ENCODE measurements at regions not wholly inside any gene's neighbourhood (a gene's known extent, or its start where the extent isn't known, plus 50 kb on each side); places are given as distances from the start of the nearest gene placed in this dataset.

DNA sequence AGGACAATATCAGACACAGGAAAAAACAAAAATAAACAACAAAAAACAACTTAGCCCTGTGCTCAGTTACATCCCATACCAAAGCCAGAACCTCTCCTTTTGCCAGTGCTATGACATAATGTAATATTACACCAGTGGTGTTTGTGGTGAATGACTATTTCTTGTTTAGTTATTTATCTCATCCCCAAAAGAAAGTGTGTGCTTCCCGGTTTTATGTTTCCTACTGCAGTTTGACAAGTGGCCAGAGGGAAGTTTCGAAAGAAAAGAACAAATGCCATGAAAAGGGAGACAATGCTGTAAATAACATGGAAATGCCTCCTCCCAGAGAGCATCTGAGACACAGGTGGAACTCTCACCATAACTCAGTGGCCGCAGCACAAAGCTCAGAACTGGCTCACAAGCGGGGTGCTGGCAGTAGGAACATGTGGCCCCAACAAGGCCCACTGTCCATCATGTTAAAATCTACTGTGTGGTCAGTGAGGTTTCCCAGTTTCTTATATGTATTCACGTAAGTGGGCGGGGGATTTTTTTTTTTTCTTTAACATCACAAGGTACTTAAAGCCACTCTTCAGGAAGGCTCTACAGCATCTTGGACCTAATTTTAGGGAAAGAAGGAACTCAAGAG lies 158.2 kb downstream of the BARHL2 start:
- no peak for DNase-seq

DNA sequence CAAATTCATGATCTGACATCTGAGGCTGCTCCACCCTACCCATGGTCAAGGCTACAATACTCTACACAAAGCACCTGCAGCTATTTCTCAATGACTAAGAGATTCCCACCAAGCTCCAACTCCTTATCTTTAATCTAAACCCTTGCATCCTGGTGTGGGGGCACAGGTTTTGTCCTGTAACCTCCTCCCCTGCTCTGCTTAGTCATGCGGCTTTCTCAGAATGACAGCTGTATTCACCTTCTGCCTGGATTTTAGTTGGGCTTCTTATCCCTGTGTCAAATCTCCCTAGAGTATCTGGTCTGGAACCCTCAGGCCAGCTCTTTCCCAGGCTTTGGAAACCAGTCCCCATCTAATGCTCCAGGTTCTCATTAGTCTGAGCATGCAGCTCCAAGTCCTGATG lies 159.0 kb downstream of the BARHL2 start:
- DNase-seq = no peak

DNA sequence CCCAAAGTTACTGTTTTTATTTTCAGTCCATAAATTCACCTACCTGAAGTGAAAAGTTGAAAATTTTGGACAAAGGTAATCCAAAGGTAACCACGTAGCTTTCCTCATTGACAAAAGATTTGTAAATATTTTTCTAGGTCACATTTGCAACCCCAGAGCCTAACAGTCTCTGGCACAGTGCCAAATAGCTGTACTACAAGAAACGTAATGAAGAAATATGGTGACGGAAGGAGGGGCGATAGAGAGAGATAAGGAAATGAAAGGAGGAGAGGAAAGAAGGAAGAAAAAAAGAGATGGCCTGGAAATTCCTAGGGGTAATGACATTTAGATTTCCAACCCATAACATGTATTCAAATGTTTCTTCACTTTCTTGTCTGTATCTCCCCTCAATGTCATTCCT lies 159.4 kb downstream of the BARHL2 start:
- DNase-seq = no peak

DNA sequence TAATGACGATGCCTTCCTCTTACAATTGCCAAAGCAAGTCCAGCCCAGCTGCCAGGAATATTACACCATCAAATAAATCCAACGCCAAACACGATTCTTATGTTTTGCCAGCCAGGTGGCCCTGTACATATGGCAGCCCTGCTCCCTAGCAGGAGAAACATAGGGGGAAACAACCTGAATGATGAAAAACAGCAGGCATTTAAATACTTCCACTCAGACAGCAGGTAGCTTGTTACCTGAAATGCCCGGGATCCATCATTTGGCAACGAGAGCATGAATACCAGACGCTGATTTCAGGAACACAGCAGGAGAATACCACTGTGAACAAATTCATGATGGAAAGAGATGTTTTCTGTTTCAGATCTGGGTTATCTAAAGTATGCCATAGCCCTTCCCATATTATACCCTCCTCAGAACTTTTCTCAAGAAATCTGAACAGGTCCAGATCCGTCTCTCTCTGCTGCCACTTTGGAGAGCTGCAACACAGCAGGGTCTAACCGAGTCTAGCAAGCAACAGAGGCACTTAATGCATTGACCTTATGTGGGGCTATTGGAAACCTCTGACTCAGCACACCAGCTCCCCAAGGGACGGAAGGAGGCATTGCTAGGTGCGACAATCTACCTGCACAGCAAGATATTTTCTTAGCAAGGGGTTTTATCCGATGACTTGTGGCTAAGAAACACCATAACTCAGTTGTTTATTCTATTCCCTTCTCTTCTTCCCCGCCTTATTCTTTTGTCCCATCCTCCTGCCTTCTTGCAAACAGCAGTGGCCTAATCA lies 166.3 kb downstream of the BARHL2 start:
- DNase-seq = no peak

DNA sequence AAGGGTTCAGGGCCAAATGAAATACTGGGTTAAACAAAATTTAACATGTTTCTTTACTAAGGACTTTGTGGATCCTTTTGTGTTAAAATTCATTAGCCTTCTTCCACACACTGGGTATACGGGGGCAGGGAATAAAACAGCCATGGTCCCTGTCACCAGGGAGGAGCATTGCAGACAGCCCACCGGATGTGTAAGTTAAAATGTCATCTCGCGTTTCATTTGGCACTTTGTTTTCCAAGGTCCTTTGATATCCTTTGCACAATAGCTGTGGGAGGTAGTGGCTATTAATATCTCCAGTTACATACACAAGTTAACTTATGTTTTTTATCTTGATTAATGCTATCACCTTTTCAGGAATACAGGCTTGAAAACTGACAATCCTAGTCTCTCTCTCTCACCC lies 172.7 kb downstream of the BARHL2 start:
- no peak for DNase-seq

DNA sequence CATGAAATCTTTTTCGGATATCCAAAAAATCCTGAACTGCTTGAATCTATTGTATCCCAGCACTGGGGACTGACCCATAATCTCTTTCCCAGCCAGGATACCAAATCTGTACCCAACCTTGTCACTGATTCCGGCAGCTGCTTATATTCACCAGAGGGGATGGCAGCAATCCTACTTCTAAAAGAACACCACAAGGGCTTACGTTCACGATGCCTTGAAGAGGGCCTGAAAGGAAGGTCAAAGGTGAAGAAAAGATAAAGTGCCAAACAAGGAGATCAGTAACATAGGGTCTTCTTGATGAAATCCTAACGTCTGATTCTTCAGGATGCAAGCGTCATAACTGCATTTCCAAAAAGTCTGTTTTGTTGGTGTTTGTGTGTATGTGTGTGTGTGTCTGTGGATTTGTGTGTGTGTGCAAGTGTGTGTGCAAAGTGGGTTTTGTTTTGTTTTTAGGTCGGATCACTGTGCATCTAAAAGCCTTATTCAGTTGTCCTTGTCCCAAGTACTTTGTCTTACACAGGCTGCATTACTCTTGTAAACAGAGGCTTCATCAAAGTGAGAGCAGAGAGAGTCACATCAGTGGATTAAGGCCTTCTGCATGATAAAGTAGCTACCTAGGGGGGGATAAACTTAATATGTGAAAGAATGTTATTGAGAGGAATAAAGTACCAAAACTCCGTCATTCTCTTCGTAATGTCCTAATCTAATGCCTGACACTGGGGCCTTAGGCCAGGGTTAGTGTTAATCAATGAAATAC lies 179.3 kb downstream of the BARHL2 start:
- no peak for DNase-seq

DNA sequence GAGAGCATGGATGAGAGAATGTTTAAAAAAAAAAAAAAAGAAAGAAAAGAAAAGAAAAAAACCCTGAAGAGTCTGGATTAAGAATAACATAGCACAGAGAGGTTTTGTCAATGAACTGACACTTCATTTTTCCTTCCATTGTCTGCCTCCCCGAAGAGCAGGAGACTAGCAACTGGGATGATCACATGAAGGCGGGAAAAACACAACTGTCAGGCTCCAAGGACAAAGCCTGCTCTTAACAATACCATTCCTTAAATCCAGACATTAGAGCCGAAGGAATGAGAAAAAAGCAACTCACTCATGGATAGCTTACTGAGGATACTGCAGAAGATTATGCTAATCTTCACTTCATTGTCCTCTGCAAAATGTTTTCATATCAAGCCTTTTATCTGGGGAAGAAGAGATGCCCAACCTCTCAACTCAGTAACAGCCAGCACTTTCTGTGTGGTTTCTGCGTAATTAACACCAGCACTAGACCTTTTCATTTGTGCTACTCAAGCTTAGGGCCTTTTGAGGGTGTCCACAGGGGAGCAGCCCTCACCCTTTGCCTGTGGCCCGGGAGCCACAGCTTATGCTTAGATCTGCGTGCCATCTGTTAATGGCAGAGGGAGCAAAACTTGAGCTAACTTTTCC lies 182.3 kb downstream of the BARHL2 start:
- peak; percentile 49 for DNase-seq

DNA sequence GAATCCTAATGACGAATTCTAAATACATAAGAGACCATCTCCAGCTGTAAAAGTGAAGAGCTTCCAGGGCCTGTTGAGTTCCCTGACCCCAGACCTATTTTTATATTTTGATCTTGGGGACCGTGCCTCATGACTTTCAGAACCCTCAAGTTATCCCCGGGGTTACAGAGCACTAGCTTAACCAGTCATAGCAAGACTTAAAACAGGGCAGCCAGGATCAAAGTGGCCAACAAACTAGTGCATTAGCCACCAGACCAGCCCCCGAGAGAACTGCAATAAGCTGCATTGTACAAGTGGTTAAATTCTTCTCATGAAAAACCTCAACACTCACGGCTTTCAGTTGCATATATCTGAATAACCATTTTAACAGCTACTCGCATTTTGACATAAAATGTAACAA lies 183.0 kb downstream of the BARHL2 start:
- DNase-seq = no peak

DNA sequence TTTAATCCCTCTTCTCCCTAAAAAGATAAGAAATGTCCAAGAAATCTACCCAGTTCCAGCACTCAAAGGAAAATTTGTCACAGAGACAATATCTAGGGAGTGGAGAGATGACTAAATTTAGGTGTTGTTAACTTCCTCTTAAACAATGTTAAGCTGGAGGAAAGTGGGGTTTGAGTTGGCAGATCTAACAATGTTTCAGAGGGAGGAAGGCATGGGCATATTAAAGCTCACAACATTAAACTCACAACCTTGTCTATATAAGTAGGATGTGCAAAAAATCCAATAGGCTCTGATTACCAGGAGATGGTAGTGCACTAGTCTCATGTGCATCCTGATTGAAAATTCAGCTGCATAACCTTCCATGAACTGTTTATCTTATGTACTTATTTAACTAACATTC lies 190.1 kb downstream of the BARHL2 start:
- no peak for DNase-seq

DNA sequence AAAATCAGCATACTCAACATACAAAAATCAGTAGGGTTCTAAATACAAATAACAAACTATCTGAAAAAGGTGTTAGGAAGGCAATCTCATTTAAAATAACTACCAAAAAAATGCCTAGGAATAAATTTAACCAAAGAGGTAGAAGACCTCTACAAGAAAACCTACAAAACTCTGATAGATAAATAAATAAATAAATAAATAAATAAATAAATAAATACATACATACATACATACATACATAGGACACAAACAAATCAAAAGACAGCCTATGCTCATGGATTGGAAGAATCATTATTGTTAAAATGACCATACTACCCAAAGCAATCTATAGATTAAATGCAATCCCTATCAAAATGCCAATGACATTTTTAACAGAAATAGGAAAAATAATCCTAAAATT lies 194.7 kb downstream of the BARHL2 start:
- no peak for DNase-seq

DNA sequence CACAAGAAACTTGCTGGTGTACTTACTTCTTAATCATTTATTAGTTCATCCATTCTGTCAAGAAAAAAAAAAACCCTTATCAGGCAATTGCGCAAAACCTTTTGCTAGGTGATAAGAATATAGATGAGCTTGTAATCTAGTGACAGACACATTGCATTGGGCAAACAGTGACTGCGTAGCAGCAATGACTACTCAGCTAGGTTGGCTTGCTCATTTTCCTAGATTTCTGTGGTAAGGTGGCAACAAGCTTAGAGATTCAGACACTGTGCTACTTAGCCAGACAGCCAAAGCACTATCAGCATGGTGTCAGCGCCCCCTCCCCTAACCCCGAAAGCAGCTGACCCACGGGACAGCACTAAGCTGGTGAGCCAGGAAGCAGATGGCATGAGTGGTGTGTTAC lies 203.1 kb downstream of the BARHL2 start:
- DNase-seq = peak; percentile 21

DNA sequence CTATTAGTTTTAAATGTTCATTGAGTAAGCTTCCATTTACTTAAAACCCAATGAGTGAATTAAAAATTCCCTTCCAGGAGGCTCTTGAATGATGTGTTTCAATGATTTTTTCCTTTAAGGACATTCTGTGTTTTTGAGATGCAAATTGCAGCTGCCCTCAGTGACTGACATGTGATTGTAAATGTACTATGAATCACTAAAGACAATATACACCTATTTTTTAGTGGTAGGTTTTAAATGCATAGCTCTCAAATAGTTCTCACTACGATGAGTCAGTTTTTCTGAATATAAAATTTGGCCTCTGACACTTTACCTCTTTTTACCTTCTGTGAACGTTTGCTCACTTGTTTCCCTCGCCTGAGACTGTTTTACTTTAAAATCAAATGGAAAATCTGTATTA lies 204.7 kb downstream of the BARHL2 start:
- DNase-seq = no peak

DNA sequence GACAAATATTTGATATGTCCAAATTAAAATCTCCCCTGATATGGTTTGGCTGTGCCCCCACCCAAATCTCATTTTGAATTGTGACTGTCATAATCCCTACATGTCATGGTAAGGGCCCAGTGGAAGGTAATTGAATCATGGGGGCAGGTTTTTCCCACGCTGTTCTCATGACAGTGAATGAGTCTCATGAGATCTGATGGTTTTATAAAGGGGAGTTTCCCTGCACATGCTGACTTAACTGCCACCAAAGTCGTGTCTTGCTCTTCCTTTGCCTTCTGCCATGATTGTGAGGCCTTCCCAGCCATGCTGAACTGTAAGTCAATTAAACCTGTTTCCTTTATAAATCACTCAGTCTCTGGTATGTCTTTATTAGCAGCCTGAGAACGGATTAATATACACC lies 207.0 kb downstream of the BARHL2 start:
- no peak for DNase-seq

DNA sequence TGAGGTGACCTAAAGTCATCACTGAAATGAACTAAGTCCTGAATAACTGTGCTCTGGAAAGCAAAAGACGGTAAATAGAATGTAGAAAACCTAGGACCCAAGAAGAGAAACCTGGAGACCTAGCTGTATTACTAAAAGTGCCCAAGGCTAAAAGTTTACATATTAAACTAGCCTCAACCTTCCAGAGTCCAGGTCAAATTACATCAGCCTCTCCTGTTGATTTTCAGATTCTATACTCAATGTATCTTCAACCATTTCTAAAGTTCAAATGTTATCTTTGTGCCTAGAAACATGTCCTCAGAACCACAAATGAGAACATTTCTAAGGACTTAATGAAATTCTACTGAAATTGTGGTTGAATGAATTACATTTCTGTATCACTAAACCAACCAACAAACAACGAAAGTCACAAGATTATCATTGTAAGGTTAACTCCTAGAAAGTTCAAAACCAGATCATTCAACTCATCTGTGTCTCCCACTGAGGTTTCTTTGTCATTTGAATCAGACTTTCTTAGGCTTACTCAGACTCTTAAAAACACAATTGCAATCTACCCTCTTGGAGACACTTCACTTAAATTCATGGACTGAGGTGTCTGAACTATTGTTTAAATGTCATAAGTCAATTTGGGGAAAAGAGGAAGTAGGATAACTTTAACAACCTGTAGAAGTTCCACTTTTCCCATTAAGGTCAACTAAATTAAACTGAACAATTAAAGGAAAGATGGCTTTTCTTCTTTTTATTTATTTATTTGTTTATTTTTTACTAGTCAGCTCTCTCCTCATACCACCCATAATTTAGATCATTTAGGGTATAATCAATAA lies 207.7 kb downstream of the BARHL2 start:
- no peak for DNase-seq

DNA sequence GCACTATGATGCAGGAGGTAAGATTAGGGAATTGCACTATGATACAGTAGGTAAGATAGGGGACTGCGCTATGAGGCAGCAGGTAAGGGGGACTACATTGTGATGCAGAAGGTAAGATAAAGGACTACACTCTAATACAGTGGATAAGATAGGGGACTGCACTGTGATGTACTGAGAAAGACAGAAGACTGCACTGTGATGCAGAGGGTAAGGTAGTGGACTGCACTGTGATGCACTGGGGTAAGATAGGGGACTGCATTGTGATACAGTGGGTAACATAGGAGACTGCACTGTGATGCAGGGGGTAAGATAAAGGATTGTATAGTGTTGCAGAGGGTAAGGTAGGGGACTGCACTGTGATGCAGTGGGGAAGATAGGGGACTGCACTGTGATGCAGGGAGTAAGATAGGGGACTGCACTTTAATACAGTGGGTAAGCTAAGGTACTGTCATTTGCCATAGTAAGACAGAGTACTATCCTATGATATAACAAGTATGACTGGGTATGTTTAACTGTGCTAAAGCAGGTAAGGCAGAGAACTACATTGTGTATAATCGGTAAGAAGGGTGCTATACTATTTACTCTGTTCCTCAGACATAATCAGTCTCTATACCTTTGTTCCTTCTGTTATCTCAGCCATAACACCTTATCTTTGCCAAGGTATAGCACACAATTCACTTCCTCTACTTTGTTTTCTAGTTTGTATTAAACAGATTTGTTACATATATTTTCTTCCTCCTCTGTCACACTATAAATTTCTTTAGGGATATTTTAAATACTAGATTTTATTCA lies 208.5 kb downstream of the BARHL2 start:
- DNase-seq = no peak

DNA sequence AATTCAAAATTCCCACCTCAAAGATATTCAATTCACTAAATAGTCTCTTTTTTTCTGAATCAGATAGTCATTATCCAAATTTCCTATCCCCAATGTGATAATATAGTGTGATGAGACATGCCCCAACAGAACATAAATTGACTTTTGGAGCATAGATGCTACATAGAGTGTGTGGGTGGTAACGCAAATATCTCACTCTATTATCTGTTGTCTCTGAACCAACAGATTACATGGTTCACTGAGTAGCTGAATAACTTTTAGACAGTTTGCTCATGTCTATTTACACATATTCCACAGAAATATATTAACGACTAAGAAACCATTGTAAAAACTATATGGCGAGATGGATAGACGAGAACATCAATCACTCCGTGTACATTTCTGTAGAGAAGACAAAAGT lies 209.9 kb downstream of the BARHL2 start:
- DNase-seq = no peak

DNA sequence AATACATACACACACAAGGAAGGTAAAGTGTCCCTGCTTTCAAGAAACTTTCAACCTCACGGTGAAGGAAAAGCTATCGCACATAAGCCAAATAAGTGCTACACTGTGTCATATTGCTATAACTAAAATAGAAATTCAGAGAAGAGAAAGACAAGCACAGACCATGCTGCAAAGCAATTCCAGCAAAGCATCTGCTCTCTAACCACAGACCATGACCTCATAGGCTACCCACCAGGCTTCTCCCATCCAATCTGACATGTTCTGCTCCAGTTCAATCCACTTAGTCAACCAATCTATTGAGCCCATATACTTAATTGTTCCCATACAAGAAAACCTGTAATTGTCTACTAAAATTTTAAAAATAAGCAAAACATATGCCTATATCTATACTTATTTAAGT lies 211.3 kb downstream of the BARHL2 start:
- no peak for DNase-seq

DNA sequence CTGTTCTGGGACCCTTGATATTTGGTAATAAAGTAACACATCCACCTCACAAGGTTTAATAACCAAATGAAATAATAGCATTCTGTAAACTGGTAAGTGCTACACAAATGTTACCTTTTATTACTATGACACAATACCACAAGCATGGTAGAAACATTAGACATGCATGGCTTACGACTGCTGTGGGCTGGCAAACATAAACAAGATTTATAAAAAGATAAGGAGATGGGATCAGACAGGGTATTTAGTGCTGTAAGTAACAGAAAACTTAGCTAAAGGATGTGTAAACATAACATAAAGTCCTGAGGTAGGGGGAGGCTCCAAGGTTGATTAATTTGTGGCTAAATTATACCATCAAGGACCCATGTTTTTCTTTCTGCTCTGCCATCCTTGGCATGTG lies 212.6 kb downstream of the BARHL2 start:
- DNase-seq = no peak

DNA sequence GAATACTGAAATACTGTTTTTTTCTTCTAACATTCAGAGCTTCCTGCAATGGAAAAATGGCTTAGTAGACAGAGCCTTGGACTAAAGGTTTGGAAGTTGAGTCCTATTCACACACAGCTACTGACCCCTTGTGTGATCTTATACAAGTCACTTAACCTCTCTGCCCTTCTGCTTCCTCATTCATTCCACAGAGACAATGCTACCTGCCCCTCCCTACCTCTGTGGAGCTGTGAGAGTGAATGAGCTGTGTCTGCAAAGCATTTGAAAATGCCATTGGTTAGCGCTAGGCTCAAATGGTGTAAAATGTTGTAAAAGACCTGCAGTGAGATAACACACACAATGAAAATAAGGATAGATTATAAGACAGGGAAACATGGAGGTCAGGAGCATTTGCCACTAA lies 214.4 kb downstream of the BARHL2 start:
- DNase-seq = no peak

DNA sequence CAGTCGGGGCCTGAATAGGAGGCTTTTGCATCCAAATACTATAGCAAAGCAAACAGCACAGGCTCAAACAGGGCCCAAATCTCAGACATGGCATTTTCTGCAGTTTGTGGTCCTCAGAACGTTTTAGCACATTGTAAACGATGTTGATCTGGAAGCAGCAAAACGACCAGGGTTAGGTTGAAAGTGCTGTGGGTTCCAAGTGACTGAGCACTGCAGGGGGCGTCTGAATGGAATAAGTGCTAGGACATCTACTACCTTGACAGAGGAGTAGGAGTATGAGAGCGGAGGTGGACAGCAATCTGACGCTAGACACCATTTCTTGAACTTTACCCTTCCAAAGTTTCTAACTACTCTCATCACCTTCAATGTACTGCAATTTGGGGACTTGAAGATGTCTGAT lies 214.9 kb downstream of the BARHL2 start:
- no peak for DNase-seq

DNA sequence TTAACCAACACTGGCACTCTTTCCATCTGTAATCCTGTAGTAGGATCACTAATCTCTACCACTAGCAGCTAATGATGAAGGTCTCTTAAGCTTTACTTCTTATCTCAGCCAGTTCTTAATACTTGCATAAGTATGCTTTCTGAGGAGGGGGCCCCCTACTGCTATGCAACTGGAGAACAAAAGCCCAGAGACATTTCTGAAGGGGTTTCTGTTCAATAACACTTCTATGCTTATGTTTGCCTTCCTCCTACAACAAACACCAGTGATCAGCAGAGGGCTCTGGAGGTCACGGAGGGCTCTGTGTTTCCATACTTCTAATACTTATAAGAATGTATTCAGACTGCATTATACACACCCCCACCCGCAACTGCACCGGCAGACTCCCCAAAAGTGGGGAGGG lies 215.8 kb downstream of the BARHL2 start:
- DNase-seq = peak; percentile 49

DNA sequence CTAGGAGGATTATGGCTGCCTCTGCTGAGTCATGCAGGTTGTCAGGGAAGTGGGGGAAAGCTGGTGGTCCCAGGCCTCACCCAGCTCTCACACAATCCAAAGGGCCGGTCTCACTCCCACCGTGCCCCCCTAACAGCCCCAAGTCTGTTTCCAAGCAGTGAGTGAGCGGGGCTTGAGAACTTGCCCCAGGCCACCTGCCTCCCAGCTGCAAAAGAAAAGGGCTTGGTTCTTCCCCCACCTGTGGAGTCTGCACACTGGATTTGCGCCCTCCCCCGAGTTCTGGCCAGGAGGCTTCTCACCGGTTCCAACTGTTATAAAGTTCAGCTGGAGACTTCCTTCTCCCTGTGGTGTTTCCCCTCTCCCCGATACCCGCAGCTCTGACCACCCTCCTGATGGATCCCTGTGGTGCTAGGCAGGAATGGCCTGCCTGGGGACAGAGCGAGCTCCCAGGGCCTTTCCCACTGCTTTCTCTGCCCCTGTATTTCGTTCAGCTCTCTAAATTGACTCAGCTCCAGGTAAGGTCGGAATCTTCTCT lies 222.3 kb downstream of the BARHL2 start:
- DNase-seq = no peak

Data from eye (tissue), 1 donor.